ENCODE measurements at regions not wholly inside any gene's neighbourhood (a gene's known extent, or its start where the extent isn't known, plus 50 kb on each side); places are given as distances from the start of the nearest gene placed in this dataset.

DNA sequence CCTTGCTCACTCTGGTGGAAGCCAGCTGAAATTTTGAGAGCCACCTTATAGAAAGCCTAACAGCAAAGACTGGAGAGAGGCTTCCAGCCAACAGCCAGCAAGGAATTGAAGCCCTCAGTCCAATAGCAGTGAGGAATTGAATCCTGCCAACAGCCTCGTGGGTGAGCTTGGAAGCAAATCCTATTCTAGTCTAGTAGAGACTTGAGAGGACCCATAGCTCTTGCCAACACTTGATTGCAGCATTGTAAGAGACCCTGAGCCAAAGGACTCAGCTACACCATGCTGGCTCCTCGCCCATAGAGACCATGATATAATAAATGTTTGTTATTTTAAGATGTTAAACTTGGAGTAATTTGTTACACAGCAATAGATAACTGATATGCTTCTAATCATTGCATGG, 403.0 kb upstream of the TNP1 start:
- TF ChIP-seq CTCF (IDR thresholded peaks at IDR 0.05; ENCODE audit: low read depth, low read length): no peak
- no peak for TF ChIP-seq MAX (IDR thresholded peaks at IDR 0.05; ENCODE audit: low read depth, low read length)
- TF ChIP-seq POLR2A (IDR thresholded peaks at IDR 0.05; ENCODE audit: extremely low read depth, insufficient read length): no peak
- TF ChIP-seq MYC (IDR thresholded peaks at IDR 0.05; ENCODE audit: low read depth, low read length): no peak

All from NB4 (cell line).